NCI-H146 treated with DMSO at 0.1 percent for 48 hours (cell line): ENCODE measurements at regions not wholly inside any gene's neighbourhood (a gene's known extent, or its start where the extent isn't known, plus 50 kb on each side); places are given as distances from the start of the nearest gene placed in this dataset.
"Not testable (repeated sequence)": the region's sequence is repeated elsewhere in the genome, so short reads cannot be mapped to it uniquely, and the experiment has no call there.

ENCODE experiments used
- DNase-seq: peaks from one replicate; lab custom pipeline; 2025; ENCODE audit not compliant: unreplicated experiment; lab: John Stamatoyannopoulos, UW

- no peak for DNase-seq
Measured at GRCh38 chr1:95744731-95745130, 510.7 kb downstream of the RWDD3 start.

GRCh38 chr1:95752515-95753381, 518.7 kb downstream of the RWDD3 start:
- DNase-seq, result no peak

GRCh38 chr1:95753382-95754016, 519.5 kb downstream of the RWDD3 start:
- DNase-seq, result no peak

- DNase-seq, result no peak
Measured at GRCh38 chr1:95754412-95754811, 520.4 kb downstream of the RWDD3 start.

GRCh38 chr1:95766036-95766435, 532.0 kb downstream of the RWDD3 start:
- DNase-seq, result no peak

GRCh38 chr1:95770581-95770980, 536.6 kb downstream of the RWDD3 start:
- DNase-seq, result no peak

GRCh38 chr1:95778217-95778616, 544.2 kb downstream of the RWDD3 start:
- DNase-seq, result no peak

- DNase-seq, result no peak
Measured at GRCh38 chr1:95780836-95781235, 546.8 kb downstream of the RWDD3 start.

- no peak for DNase-seq
Measured at GRCh38 chr1:95790136-95790535, 556.1 kb downstream of the RWDD3 start.

GRCh38 chr1:95793893-95794292, 559.9 kb downstream of the RWDD3 start:
- no peak for DNase-seq

- DNase-seq, result not testable (repeated sequence)
Measured at GRCh38 chr1:95797761-95798160, 563.8 kb downstream of the RWDD3 start.

GRCh38 chr1:95806171-95806570, 572.2 kb downstream of the RWDD3 start:
- no peak for DNase-seq

GRCh38 chr1:95809391-95809790, 575.4 kb downstream of the RWDD3 start:
- no peak for DNase-seq

GRCh38 chr1:95815511-95815910, 581.5 kb downstream of the RWDD3 start:
- no peak for DNase-seq

- DNase-seq, result no peak
Measured at GRCh38 chr1:95829556-95829955, 595.5 kb downstream of the RWDD3 start.

GRCh38 chr1:95832370-95832769, 598.4 kb downstream of the RWDD3 start:
- DNase-seq, result no peak

- DNase-seq, result no peak
Measured at GRCh38 chr1:95849439-95849838, 615.4 kb downstream of the RWDD3 start.

- no peak for DNase-seq
Measured at GRCh38 chr1:95850165-95850649, 616.2 kb downstream of the RWDD3 start.

GRCh38 chr1:95850763-95851162, 616.8 kb downstream of the RWDD3 start:
- no peak for DNase-seq

GRCh38 chr1:95852483-95853070, 618.6 kb downstream of the RWDD3 start:
- no peak for DNase-seq

- no peak for DNase-seq
Measured at GRCh38 chr1:95854457-95854856, 620.4 kb downstream of the RWDD3 start.

- DNase-seq, result no peak
Measured at GRCh38 chr1:95863086-95863485, 629.1 kb downstream of the RWDD3 start.
